CD14-positive monocyte (primary cell): ENCODE measurements at regions not wholly inside any gene's neighbourhood (a gene's known extent, or its start where the extent isn't known, plus 50 kb on each side); places are given as distances from the start of the nearest gene placed in this dataset.

Source experiments
- DNase-seq, 3 donors: peaks; one replicate each; pipeline ENCODE4 v3.0.0-alpha.2; 2011 to 2022
- H2AFZ ChIP-seq: 2 replicates; pipeline ENCODE4 v1.6.0; 2012; ENCODE audit warnings: mild to moderate bottlenecking, low read depth, low read length, inconsistent platforms; ENCODE audit not compliant: insufficient read depth, poor library complexity, severe bottlenecking
- H3K27ac ChIP-seq, 2 donors: 1 replicate in 1 of 2; 2 replicates in 1 of 2; pipeline ENCODE4 v1.5.1; 2012 to 2013; ENCODE audit warnings: low read length in 2 of 2, control low read depth in 1 of 2, inconsistent platforms in 1 of 2, low read depth in 1 of 2, mild to moderate bottlenecking in 1 of 2
- H3K27me3 ChIP-seq, 2 donors: one replicate each; pipeline versions ENCODE4 v1.6.0 to v1.6.1; 2011 to 2013; ENCODE audit warnings: low read length in 2 of 2; ENCODE audit not compliant: control insufficient read depth in 2 of 2, insufficient read depth in 2 of 2
- H3K36me3 ChIP-seq, 2 donors: replicated peaks in 1 of 2; 1 replicate in 1 of 2; 2 replicates in 1 of 2; pipeline versions ENCODE4 v1.5.1 to v1.6.1; 2012 to 2013; ENCODE audit warnings: low read length in 2 of 2, control low read depth in 1 of 2, inconsistent platforms in 1 of 2, mild to moderate bottlenecking in 1 of 2; ENCODE audit not compliant: insufficient read depth in 2 of 2, control insufficient read depth in 1 of 2
- H3K4me1 ChIP-seq, 2 donors: 1 replicate in 1 of 2; 2 replicates in 1 of 2; pipeline versions ENCODE4 v1.5.1 to v1.6.1; 2012 to 2013; ENCODE audit warnings: low read length in 2 of 2, control low read depth in 1 of 2, inconsistent platforms in 1 of 2, mild to moderate bottlenecking in 1 of 2, moderate library complexity in 1 of 2; ENCODE audit not compliant: insufficient read depth in 2 of 2, control insufficient read depth in 1 of 2
- H3K4me2 ChIP-seq: replicated peaks from 2 replicates; pipeline ENCODE3; 2012; ENCODE audit warnings: low read length, moderate library complexity, mild to moderate bottlenecking; ENCODE audit not compliant: poor library complexity, severe bottlenecking; ENCODE audit errors: extremely low read depth
- H3K4me3 ChIP-seq, 3 experiments: fragments of 200-600 bp in 1 of 3; sonication (generic) in 1 of 3; replicated peaks in 1 of 3; 1 replicate in 2 of 3; 2 replicates in 1 of 3; pipeline ENCODE4 v1.5.1; 2011 to 2013; ENCODE audit warnings: low read length in 3 of 3, mild to moderate bottlenecking in 3 of 3, control low read depth in 2 of 3, low read depth in 2 of 3, inconsistent platforms in 1 of 3, moderate library complexity in 1 of 3
- H3K79me2 ChIP-seq: 2 replicates; pipeline ENCODE4 v1.6.0; 2012; ENCODE audit warnings: mild to moderate bottlenecking, control low read depth, inconsistent platforms, low read length, moderate library complexity; ENCODE audit not compliant: insufficient read depth
- H3K9ac ChIP-seq: 2 replicates; pipeline ENCODE4 v1.6.0; 2017; ENCODE audit warnings: low read length, mild to moderate bottlenecking; ENCODE audit not compliant: insufficient read depth, poor library complexity, severe bottlenecking
- H3K9me3 ChIP-seq, 2 donors: replicated peaks in 1 of 2; 1 replicate in 1 of 2; 2 replicates in 1 of 2; pipeline versions ENCODE4 v1.5.1 to v1.6.1; 2012 to 2013; ENCODE audit warnings: low read length in 2 of 2, control low read depth in 1 of 2; ENCODE audit not compliant: control insufficient read depth in 1 of 2, insufficient read depth in 1 of 2
- H4K20me1 ChIP-seq: 2 replicates; pipeline ENCODE4 v1.6.0; 2012; ENCODE audit warnings: mild to moderate bottlenecking, low read length, control low read depth, moderate library complexity; ENCODE audit not compliant: insufficient read depth
- H3K27ac Mint-ChIP-seq, 7 donors: one replicate each; pipeline ENCODE4 v1.8.0; 2020; ENCODE audit warnings: mild to moderate bottlenecking in 7 of 7, mixed read lengths in 7 of 7, moderate library complexity in 6 of 7, inconsistent platforms in 2 of 7
- H3K27me3 Mint-ChIP-seq, 3 donors: one replicate each; pipeline ENCODE4 v1.8.0; 2021 to 2022; ENCODE audit warnings: low read depth in 3 of 3, mild to moderate bottlenecking in 3 of 3, mixed read lengths in 3 of 3, moderate library complexity in 3 of 3, inconsistent platforms in 1 of 3
- H3K36me3 Mint-ChIP-seq, 2 donors: one replicate each; pipeline ENCODE4 v1.8.0; 2020; ENCODE audit warnings: mixed read lengths in 2 of 2, inconsistent platforms in 1 of 2, mild to moderate bottlenecking in 1 of 2
- H3K4me1 Mint-ChIP-seq: one replicate; pipeline ENCODE4 v1.8.0; 2020; ENCODE audit warnings: mild to moderate bottlenecking, mixed read lengths
- H3K4me3 Mint-ChIP-seq, 2 donors: one replicate each; pipeline ENCODE4 v1.8.0; 2020; ENCODE audit warnings: mild to moderate bottlenecking in 2 of 2, mixed read lengths in 2 of 2, moderate library complexity in 1 of 2
- H3K9me3 Mint-ChIP-seq, 7 donors: one replicate each; pipeline ENCODE4 v1.8.0; 2020 to 2022; ENCODE audit warnings: mixed read lengths in 7 of 7, mild to moderate bottlenecking in 6 of 7, moderate library complexity in 6 of 7, inconsistent platforms in 2 of 7
- CTCF ChIP-seq: fragments of 200-600 bp; IDR thresholded peaks from one replicate; pipeline ENCODE4 v1.8.0; 2022; ENCODE audit warnings: antibody characterized with exemption, mild to moderate bottlenecking
- WGBS: methylation state at CpG from one replicate; pipeline ENCODE4 v1.1.5; 2013; ENCODE audit warnings: missing lambda C conversion rate; ENCODE audit not compliant: insufficient coverage; 5-methylcytosine and 5-hydroxymethylcytosine counted together
- intact Hi-C, 2 donors: fragments of 100-400 bp; cut with micrococcal nuclease; formaldehyde crosslinking; loops; one replicate each; pipeline versions ENCODE4 v1.15.0 to v1.15.1; 2023

- no peak overlapping the region for H2AFZ ChIP-seq
- H4K20me1 ChIP-seq, result no peaks in the 10 kb centered on the region
- H3K9ac ChIP-seq, result no peak overlapping the region
- H3K4me1 ChIP-seq, result no peaks in the 10 kb centered on the region
- H3K27ac ChIP-seq, result no peak overlapping the region
- Mint-ChIP-seq H3K27me3 (peaks cover 0 to 1% (median 1%) of the 10 kb centered on the region in 3 donors), H3K36me3 (no peaks in the 10 kb centered on the region), H3K27ac (no peak overlapping the region), H3K4me3 (no peak overlapping the region), H3K9me3 (no peaks in the 10 kb centered on the region), H3K4me1 (no peaks in the 10 kb centered on the region)
- no peak overlapping the region for H3K4me3 ChIP-seq
- TF ChIP-seq CTCF, result no peak
- no peak for DNase-seq
- H3K27me3 ChIP-seq, result no peaks in the 10 kb centered on the region
- H3K9me3 ChIP-seq, result no peaks in the 10 kb centered on the region
- no CpG with 5 or more reads among the region's 3 CpGs for WGBS
- no peaks in the 10 kb centered on the region for H3K36me3 ChIP-seq
- H3K4me2 ChIP-seq, result no peak overlapping the region
- intact Hi-C loops, result no loop called here
- no peaks in the 10 kb centered on the region for H3K79me2 ChIP-seq
These were observed 193.1 kb downstream of the SLIT2 start for GRCh38 chr4:20444599-20445337.

GRCh38 chr4:20445933-20446723 is 194.4 kb downstream of the SLIT2 start:
- Mint-ChIP-seq H3K4me1 (no peaks in the 10 kb centered on the region), H3K27me3 (peaks cover 0 to 1% (median 1%) of the 10 kb centered on the region in 3 donors), H3K9me3 (no peaks in the 10 kb centered on the region), H3K36me3 (no peaks in the 10 kb centered on the region), H3K4me3 (no peak overlapping the region), H3K27ac (no peak overlapping the region)
- no peak overlapping the region for H3K4me3 ChIP-seq
- no peak overlapping the region for H2AFZ ChIP-seq
- no peak overlapping the region for H3K27ac ChIP-seq
- no peaks in the 10 kb centered on the region for H4K20me1 ChIP-seq
- intact Hi-C loops, result no loop called here
- H3K9ac ChIP-seq, result no peak overlapping the region
- H3K79me2 ChIP-seq, result no peaks in the 10 kb centered on the region
- no peak for DNase-seq
- H3K4me2 ChIP-seq, result no peak overlapping the region
- H3K4me1 ChIP-seq, result no peaks in the 10 kb centered on the region
- WGBS, result no CpG with 5 or more reads among the region's 5 CpGs
- no peaks in the 10 kb centered on the region for H3K36me3 ChIP-seq
- no peaks in the 10 kb centered on the region for H3K9me3 ChIP-seq
- no peaks in the 10 kb centered on the region for H3K27me3 ChIP-seq
- TF ChIP-seq CTCF, result no peak
